IPS-NIHi7 (cell line): ENCODE measurements at regions not wholly inside any gene's neighbourhood (a gene's known extent, or its start where the extent isn't known, plus 50 kb on each side); places are given as distances from the start of the nearest gene placed in this dataset.

Experiments
- DNase-seq: peaks from one replicate; pipeline ENCODE4 v3.0.0; 2012; ENCODE audit warnings: mixed read lengths; ENCODE audit errors: extremely low spot score

DNA sequence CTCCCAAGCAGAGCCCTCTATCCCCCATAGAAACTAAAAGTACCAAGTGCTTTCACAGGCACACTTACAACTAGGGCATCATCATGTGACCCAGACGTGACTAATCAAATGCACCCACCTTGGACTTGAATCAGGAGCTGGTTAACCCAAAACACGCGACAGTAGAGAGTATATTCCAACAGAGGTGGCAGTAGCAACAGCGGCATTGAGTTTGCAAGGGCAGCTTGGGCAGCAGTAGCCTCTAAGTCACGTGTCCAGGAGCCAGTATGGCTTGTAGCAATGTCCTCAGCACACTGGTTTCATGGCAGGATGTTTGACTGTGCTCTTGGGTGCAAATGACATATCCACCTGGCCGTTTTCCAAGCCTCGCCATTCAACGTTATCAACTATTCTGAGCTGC is 73.4 kb upstream of the DNAH5 start:
- no peak for DNase-seq

DNA sequence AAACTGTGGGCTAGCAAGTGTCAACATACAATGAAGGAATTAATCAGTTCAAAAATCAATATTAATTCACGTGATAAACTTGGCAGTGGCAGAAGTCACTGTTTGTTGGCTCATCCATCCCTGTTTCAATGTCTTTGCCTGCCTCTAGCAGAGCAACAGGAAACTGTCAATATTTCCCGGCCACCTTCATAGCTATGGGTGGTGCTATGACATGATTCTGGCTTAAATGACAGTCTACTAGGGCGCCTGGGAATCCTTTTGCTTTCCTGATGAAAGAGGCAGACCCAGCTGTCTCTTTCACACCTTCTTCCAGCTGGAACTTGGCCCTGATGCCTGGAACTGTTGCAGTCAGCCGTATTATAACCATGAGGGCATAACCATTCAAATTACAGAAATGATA is 72.1 kb upstream of the DNAH5 start:
- no peak for DNase-seq

DNA sequence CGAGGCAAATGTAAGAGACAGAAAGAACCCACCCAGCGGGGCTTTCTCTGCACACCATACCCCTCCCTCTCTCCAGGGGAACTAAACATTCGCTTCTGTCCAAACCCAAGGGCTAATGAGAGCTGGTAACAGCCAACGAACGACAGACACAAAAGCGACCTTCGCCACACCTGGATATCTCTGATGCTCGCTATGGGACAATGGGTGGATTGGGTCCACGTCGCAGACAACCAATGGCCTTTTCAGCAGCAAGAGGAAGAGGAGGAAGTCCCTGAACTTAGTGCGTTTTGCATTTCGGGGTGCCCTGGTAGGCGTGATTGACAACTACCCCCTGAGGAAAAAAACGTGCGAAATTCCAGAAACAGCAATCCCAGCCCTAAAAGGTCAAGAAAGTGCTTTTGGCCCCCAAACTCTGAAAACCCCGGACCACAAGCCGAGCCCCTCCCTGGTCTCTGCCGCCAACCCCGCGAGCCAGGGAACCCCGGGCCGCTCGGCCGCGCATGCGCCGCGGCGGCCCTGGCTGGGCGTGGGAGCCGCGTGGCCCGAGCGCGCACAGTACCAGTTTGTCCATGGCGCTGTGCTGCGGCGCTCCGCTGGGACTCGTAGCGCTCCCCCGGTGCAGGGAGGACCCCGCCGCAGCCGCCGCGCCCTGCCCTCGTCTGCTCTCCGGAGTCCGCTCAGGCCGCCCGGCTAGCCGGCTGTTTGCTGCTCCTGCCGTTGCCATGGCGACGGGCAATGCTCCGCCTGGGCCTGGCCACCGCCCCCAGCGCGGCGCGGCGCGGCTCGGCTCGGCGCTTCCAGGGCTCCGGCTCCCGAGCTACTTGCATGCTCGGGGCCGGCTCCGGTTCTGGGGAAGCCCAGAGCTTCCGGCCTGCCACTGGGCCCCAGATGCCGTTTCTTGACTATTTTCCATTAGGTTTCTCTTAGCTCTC is 66.9 kb upstream of the DNAH5 start:
- peak; percentile 92 for DNase-seq

DNA sequence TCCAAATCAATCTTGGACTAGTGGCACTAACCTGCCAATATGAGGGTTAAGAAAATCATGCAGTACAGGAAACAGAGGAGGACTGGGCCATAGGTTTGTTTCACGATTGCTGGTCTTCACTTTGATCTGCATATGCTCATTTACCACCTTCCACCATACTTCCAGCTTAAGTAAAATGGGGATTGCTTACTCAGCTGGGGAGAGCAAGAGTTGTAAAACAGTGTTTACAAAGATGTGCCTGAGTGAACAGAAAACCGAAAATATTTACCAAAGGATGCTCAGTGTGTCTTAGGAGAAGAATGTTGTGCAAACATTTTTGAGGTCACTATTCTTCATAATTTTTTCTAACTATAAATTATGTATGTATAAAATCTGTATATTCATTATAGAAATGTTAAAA is 65.1 kb upstream of the DNAH5 start:
- DNase-seq: no peak

DNA sequence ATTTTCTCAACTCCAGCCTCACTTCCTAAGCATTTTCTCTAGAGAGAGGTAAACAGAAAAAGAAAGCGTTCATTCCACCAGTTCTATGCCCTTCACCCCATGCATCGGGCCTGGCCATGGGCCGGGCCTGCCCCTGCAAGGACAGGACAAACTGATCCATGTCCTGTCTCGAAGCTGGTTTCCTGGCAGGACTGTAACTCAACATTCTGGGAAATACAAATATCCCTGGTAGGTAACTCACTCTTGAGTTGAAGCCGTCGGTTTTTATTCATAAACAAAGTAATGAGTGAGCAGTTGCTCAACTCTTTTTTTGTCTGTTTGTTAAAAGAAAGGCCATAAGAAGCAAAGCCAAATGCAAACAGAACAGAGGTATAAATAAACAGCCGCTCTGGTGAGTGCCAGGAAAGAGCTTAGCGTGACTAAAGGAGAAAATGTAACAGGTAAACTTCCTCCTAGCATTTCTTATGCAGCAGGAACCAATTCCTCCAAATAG is 64.4 kb upstream of the DNAH5 start:
- DNase-seq: no peak

DNA sequence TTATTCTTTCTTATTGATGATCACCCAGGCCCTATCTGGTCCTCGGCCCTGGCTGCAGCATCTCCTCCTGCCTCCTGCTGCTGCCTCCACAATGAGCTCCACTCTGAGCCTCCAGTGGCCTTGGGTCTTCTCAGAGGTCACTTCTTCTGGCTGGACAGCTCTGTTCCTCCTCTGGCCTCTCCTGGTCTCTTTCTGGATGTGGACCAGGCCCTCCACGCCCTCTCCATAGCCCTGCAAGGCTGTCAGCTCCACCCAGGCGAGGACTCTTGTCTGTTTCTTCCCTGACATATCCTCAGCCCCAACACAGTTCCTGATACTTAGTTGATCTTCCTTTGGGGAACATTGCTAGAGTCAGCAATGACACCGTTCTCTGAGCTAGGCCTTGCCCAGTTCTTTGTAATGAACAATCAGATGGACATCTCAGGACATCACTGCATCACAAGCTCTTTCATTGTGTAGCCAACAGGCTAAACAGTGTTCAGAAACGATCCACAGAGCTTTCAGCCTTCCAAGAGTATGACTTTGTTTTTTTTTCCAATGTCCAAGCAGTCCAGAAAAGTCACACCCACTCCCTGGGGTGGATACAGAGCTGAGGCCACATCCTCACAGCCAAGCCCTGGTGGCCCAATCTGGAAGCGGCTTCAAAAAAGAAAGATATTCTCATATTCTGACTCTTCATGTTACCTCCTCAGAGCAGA is 62.5 kb upstream of the DNAH5 start:
- DNase-seq: no peak

DNA sequence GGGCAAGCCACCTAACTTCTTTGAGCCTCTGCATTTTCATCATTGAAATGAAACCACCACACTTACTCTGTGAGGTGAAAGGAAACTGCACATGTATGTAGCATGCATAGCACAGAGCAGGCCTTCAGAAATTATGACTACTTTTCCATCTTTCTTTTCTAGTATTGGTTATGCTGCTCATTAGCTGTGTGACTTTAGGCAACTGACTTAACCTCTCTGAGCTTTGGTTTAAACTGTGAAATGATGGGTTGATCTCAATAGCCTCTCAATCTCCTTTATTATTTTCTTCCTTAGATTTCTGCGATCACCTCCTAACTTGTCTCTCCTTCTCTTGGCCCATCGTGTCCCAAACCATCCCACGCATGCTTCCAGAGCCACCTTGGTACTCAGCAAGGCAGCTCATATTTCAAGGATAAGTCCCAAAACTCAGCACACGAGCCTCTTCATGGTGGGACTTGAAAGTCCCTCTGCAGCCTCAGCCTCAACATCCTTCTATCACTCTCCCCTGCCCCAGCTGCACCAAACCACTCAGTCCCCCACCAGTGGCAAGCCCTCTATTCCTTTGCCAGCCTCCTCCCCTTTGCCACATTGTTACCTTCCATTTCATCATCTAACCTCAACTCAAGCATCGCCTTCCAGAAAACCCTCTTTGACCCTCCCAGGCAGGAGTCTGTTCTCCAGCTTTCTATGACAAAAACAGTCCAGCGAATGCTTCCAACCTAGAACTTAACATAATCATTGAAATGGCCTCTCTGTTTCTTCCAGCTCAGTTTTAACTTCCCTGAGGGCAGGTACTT is 60.3 kb upstream of the DNAH5 start:
- DNase-seq: no peak

DNA sequence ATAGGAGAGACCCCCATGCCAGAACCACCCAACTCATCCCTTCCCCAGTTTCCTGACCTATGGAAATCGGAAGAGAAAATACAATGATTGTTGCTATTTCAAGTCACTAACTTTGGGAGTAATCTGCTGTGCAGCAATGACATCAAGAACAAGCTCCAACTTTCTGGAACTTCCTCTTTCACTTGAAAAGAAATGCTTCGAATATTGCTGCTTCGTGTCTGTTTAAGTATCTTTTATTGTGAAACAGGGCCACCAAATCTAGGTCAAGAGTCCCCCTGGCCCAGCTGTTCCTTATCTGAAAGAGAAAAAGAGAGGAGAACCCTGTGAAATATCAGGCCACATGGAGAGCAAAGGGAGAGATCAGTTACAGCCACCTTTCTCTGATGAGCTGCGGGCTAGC is 59.4 kb upstream of the DNAH5 start:
- no peak for DNase-seq

DNA sequence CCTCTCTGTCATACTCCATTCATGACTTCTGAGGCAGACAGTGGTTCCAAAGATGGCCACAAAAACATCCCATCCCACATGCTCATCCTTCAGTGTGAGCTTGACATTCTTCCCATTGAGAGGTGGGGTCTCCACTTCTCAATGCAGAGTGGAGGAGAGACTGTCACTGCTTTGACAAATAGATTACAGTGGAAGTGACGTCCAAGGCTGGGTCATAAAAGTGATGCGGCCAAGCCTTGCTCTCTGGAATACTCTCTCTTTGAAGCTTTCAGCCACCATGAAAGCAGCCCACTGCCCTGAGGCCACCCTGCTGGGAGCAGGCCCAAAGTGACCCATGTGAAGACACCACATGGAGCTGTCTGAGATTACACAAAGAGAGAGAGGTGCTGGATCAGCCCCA is 59.0 kb upstream of the DNAH5 start:
- DNase-seq: no peak

DNA sequence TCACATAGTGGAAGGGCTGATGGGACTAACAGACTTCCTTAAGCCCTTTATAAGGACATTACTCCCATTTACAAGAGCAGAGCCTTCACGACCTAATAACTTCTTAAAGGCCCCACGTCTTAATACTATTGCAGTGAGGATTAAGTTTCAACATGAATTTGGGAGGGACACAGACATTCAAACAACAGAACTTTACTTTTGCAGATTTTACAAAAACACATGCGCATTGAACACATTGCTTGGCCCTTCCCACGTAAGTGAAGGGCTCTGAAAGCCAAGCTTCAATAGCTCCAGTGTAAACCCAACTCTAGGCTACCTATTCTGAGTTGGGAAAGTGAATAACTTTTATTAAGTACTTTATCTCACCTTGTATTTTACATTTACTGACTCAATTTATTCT is 53.8 kb upstream of the DNAH5 start:
- no peak for DNase-seq

DNA sequence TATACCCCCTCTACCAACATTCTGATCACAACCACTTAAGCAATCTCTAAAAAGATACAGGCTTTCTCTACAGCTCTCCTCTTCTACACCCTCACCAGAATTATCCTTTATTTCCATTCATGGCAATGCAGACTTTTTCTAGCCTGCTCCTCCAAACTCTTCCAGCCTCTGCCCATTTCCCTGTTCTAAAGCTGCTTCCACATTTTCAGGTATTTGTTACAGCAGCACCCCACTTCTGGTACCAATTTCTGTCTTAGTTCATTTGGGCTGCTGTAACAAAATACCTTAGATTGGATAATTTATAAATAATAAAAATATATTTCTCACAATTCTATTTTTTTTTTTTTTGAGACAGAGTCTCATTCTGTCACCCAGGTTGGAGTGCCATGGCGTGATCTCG is 53.0 kb upstream of the DNAH5 start:
- DNase-seq: no peak

DNA sequence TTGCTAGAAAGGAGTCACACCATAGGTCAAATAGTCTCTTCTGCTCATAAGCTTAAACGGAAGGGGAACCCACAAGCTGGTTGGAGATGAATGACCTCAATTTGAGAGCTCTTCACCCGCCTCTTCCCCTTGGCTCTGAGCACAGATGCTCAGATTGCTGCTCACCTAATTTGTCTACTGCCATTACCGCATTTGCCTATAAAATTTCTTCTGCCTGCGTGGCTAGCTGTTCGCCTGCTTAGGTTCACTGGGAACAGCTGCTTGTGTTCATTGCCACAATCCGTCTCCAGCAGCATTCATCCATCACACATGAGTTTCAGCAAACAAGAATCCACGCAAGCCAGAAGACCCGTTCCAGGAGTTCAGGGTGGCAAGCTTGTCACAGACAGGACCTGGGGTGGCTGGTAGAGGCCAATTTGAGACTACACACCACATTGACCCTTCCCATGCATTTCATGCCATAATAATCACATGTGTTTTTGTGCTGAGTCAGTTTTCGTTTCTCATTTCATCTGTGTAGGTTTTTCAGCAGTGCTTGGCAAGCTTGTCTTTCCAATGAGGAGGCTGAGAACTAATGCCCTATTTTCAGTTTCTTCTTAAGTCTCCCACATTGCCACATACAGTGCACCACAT is 50.2 kb upstream of the DNAH5 start:
- no peak for DNase-seq
